ENCODE measurements at regions not wholly inside any gene's neighbourhood (a gene's known extent, or its start where the extent isn't known, plus 50 kb on each side); places are given as distances from the start of the nearest gene placed in this dataset.

DNA sequence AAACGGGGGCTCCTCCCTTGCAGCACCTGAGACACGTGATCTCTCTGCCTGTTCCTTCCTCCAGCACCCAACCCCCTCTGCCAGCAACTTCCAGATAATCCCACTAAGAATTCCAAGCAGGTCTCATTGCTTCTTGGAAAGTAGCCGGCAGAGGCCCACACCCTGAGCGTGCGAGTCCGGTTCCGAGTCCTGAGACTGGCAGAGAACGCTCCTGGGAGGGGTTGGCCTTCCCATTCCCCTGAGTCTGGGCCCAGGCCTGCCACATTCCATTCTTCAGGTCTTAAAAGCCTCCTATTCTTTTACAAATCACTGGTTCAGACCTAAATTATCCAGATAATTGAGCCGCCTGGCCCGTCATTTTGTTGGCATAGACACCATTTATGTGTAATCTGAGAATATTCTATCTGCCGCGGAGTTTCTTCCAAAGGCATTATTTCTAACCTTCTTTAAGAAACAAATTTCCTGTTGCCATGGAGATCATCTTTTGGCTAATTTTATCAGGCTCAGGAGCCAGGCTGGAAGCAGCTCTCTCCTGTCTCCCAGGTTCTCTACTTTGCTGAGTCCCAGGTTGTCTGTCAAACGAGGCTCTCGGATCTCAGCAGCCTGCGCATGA, 165.4 kb downstream of the MYCN start:
- TF ChIP-seq, protein P1, sequence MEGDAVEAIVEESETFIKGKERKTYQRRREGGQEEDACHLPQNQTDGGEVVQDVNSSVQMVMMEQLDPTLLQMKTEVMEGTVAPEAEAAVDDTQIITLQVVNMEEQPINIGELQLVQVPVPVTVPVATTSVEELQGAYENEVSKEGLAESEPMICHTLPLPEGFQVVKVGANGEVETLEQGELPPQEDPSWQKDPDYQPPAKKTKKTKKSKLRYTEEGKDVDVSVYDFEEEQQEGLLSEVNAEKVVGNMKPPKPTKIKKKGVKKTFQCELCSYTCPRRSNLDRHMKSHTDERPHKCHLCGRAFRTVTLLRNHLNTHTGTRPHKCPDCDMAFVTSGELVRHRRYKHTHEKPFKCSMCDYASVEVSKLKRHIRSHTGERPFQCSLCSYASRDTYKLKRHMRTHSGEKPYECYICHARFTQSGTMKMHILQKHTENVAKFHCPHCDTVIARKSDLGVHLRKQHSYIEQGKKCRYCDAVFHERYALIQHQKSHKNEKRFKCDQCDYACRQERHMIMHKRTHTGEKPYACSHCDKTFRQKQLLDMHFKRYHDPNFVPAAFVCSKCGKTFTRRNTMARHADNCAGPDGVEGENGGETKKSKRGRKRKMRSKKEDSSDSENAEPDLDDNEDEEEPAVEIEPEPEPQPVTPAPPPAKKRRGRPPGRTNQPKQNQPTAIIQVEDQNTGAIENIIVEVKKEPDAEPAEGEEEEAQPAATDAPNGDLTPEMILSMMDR (IDR thresholded peaks at IDR 0.05), result no peak
- no peak for TF ChIP-seq POLR2A (IDR thresholded peaks at IDR 0.05)
